WTC11 (cell line): ENCODE measurements at regions not wholly inside any gene's neighbourhood (a gene's known extent, or its start where the extent isn't known, plus 50 kb on each side); places are given as distances from the start of the nearest gene placed in this dataset.
"Not testable (repeated sequence)": the region's sequence is repeated elsewhere in the genome, so short reads cannot be mapped to it uniquely, and the experiment has no call there.

Experiments used
- RELA ChIP-seq: sonication (generic); formaldehyde crosslinking; IDR thresholded peaks from 2 replicates; pipeline ENCODE4 v1.8.1; 2022; ENCODE audit warnings: missing genetic modification reagents, mild to moderate bottlenecking, borderline replicate concordance
- TF ChIP-seq, protein P1 (sequence below): sonication (generic); formaldehyde crosslinking; IDR thresholded peaks from 2 replicates; pipeline ENCODE4 v1.8.0; 2023; ENCODE audit warnings: missing genetic modification reagents, mild to moderate bottlenecking, borderline replicate concordance
- TF ChIP-seq, protein P2 (sequence below): fragments of 200-600 bp; IDR thresholded peaks from 2 replicates; pipeline ENCODE4 v1.8.0; 2022; ENCODE audit warnings: antibody characterized with exemption

DNA sequence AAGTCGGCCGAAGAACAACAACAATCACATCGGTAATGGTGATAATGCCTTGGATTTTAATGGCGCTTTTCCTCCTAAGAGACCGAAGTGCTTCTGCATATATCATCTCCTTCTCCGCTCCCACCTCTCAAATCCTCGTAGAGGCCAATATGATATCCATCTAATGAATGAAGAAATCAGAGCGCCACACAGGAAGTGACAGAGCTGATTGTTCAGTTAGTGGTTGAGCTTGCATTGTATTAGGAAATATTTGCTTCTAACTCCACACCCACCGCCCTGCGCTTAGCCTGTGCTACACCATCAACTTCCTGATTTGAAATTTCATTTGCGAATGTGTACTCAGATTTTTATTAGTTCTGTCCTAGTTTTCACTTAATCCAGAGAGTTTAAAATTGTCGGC, 3058.2 kb downstream of the RPIA start:
- TF ChIP-seq, protein P1, sequence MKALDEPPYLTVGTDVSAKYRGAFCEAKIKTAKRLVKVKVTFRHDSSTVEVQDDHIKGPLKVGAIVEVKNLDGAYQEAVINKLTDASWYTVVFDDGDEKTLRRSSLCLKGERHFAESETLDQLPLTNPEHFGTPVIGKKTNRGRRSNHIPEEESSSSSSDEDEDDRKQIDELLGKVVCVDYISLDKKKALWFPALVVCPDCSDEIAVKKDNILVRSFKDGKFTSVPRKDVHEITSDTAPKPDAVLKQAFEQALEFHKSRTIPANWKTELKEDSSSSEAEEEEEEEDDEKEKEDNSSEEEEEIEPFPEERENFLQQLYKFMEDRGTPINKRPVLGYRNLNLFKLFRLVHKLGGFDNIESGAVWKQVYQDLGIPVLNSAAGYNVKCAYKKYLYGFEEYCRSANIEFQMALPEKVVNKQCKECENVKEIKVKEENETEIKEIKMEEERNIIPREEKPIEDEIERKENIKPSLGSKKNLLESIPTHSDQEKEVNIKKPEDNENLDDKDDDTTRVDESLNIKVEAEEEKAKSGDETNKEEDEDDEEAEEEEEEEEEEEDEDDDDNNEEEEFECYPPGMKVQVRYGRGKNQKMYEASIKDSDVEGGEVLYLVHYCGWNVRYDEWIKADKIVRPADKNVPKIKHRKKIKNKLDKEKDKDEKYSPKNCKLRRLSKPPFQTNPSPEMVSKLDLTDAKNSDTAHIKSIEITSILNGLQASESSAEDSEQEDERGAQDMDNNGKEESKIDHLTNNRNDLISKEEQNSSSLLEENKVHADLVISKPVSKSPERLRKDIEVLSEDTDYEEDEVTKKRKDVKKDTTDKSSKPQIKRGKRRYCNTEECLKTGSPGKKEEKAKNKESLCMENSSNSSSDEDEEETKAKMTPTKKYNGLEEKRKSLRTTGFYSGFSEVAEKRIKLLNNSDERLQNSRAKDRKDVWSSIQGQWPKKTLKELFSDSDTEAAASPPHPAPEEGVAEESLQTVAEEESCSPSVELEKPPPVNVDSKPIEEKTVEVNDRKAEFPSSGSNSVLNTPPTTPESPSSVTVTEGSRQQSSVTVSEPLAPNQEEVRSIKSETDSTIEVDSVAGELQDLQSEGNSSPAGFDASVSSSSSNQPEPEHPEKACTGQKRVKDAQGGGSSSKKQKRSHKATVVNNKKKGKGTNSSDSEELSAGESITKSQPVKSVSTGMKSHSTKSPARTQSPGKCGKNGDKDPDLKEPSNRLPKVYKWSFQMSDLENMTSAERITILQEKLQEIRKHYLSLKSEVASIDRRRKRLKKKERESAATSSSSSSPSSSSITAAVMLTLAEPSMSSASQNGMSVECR (CRISPR knock-in tag), result not testable (repeated sequence)
- not testable (repeated sequence) for TF ChIP-seq RELA (CRISPR knock-in tag)
- TF ChIP-seq, protein P2, sequence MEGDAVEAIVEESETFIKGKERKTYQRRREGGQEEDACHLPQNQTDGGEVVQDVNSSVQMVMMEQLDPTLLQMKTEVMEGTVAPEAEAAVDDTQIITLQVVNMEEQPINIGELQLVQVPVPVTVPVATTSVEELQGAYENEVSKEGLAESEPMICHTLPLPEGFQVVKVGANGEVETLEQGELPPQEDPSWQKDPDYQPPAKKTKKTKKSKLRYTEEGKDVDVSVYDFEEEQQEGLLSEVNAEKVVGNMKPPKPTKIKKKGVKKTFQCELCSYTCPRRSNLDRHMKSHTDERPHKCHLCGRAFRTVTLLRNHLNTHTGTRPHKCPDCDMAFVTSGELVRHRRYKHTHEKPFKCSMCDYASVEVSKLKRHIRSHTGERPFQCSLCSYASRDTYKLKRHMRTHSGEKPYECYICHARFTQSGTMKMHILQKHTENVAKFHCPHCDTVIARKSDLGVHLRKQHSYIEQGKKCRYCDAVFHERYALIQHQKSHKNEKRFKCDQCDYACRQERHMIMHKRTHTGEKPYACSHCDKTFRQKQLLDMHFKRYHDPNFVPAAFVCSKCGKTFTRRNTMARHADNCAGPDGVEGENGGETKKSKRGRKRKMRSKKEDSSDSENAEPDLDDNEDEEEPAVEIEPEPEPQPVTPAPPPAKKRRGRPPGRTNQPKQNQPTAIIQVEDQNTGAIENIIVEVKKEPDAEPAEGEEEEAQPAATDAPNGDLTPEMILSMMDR, result not testable (repeated sequence)
